NCI-H1694 (cell line): ENCODE measurements at regions not wholly inside any gene's neighbourhood (a gene's known extent, or its start where the extent isn't known, plus 50 kb on each side); places are given as distances from the start of the nearest gene placed in this dataset.
A peak's percentile ranks its signal among the peaks of the same experiment; 100 is the strongest.

ENCODE experiments used
- DNase-seq: peaks from one replicate; lab custom pipeline; 2025; lab: John Stamatoyannopoulos, UW

- no peak for DNase-seq
These were observed 552.6 kb downstream of the GBA3 start for GRCh38 chr4:23245203-23245832.

GRCh38 chr4:23242962-23243361, 550.2 kb downstream of the GBA3 start:
- DNase-seq = no peak

- no peak for DNase-seq
These were observed 548.7 kb downstream of the GBA3 start for GRCh38 chr4:23241408-23241807.

DNA sequence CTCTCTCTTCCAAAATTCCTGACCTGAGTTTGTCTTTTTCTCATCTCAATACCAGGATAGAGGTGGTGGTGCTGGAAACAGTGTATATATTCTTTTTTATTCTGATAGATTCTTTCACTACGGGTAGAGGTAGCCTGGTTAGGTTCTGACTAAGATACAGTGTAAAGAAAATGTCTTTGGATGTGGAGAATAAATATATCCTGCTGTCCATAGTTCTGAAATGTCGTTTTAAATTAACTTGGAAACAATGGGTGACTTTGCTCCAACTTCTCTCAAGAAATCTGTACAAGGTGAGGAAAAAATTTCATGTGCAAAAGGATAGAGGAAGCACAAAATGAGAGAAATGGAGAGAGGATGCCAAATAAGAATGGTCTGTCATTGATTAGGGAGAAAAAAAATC, 546.1 kb downstream of the GBA3 start:
- no peak for DNase-seq

DNA sequence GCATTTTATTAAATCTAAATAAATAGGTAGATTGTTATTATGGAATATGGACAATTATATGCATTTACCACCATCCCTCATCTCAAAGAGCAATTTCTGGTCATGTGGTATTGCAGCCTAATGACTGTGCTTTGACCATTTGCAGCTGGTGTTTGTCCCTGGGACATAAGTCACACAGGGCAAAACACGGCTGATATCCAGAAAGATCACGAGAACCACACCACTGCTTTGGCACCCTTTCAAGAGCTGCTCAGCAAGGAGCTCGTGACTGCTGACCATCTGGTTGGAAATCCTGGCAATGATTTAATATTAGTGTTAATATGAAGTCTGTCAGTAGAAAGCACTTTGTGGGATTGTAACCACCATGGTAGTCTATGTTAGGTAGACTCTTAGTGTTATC, 545.0 kb downstream of the GBA3 start:
- peak; percentile 32 for DNase-seq

DNA sequence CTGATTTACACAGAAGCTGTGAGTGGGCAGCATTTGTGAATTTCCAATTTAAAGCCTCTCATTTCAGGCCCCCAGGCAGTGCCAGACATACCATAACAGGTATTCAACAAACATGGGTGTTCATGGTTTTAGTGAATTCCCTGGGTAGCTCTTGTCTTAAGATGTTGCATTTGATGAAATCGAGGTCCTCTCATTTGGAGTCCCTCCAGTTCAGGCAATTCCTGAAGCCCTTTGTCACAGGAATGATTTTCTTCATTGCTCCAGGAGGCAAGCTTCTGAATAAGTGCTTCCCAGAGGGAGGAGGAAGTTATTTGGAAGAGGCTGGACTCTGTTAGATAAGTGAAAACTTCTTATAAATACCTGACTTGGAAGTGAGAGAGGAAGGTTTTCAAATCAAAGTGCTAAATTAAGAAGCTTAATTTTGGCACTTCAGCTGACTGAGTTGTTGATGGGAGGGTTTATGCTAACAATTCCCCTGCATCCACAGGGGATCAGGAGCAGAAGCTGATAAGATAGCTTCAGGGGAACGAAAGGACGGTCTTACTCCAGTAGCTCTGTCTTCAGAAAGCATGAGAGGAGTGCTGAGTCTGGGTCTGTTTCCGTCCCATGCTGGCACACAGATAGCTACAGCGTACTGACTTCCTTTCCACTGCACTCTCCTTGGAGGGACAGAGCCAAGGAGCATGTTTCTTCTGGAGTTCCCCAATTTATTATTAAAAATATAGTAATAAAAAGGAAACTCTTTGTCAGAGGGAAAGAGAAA, 543.1 kb downstream of the GBA3 start:
- no peak for DNase-seq

DNA sequence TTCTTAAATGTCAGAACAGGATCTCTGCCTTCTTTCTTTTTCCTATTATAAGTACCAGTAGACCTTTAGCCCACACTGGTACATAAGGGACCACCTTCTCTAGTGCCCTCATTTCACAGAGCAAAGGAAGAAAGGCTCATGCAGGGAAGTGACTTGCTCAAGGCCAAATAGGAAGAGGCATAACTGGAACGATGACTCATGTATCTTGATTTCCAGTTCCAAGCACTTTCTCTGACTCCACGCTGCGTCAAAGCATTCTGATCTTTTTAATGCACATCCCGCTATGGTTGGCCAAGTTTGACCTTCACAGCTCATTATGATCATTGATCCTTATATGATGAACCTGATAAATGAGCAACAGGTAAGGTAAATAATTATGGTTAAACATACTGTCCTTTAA, 542.0 kb downstream of the GBA3 start:
- no peak for DNase-seq

- DNase-seq = no peak
These were observed 541.3 kb downstream of the GBA3 start for GRCh38 chr4:23234018-23234417.

DNA sequence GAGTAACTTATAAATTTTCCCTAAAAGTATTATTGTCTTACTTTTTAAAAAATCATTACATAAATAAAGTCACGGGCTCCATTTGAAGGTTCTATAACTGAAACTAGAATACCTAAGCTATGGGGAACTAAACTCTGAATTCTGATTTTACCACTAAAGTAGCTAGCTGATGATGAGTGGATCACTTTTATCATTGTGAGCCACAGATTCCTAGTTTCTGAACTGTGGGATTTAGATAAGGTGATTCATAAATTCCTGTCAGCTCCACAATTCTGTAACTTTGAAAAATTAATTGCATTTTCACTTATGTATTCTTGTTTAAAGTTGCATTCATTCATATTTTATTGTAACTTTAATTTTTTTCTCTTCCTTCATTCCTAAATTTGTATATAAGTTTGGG, 540.9 kb downstream of the GBA3 start:
- DNase-seq = no peak

DNA sequence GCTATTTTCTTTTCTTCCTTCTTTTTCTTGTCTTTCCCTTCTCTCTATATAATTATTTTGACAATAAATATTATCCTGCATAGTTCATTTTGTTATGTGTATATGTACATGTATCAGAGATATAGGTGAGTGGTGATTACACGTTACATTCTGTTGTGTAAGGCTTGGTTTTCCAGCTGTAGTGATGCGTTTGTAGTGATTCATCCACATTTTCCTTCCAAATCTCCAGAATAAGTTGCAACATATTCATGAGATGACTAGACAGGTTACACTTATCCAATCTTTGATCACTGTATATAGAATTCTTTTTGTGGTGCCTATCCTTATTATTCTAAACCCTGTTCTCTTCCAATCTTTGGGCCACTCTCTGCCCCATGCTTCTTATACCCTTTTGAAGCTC, 540.2 kb downstream of the GBA3 start:
- DNase-seq = no peak

DNA sequence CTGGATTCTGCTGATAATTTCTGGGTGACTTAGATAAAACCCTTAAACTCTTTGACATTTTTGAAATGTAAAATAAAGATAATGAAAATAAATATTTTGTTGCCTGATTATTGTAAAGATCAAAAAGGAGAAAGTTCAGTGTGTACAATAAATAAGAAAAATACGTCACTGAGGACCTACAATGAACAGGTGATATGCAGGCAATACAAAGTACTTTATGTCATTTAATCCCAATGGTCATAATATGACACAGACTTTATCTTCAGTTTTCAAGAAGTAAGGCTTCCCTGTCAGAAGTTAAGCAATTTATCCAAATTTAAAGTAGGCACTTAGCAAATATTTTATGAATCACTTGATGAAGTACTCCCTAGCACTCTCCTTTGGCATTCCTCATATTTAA, 532.8 kb downstream of the GBA3 start:
- no peak for DNase-seq

DNA sequence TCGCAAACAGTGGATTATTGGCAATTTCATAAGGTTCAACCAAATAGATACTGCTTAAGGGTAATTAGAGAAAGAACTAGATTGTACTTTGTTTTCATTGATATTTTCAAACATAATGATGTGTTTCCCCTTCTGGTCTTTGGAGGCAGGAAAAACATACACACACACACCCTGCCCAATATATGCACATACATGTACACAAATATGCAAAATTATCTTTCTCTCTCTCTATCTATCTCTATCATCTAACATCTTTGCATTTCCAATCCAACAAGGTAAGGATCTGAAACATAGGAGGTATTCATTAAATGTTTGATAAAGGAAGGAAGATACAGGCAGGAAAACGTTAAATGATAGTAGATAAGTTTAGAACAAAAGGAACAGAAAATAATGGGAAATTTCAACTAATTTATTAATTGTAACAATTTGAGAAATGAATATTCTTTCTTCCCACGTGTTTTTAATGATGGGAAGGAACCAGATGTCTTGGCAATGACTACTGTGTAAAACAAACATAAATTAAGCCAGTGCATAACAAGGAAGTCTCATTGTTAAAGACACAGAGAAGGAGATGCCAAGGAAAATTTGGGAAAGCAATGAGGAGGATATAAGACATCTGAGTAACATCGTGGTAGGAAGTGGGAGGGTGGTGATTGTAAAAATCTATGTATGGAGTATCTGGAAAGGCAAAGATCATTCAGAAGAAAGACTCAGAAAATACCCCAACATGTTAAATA, 532.1 kb downstream of the GBA3 start:
- no peak for DNase-seq

- DNase-seq = no peak
These were observed 528.2 kb downstream of the GBA3 start for GRCh38 chr4:23220911-23221310.

GRCh38 chr4:23219779-23220408, 527.2 kb downstream of the GBA3 start:
- no peak for DNase-seq

DNA sequence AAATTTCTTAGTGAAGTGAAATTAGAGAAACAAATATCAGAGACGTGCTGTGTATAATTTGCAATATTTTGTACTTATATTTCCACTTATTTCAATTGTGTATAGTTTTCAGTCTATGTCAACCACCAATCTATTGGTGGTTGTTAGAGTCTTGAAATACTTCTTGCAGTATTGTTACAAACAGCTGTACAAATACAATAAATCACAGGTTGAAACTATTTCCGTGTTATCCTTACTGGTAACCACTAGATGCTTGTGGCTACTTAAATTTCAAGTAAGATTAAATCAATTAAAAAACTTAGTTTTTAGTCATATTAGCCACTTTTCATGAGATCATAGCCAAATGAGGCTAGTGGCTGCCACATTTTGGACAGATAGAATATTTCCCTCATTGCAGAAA, 520.5 kb downstream of the GBA3 start:
- no peak for DNase-seq

GRCh38 chr4:23212558-23212957, 519.8 kb downstream of the GBA3 start:
- no peak for DNase-seq

GRCh38 chr4:23207059-23207458, 514.3 kb downstream of the GBA3 start:
- no peak for DNase-seq

- no peak for DNase-seq
These were observed 510.0 kb downstream of the GBA3 start for GRCh38 chr4:23202712-23203247.

DNA sequence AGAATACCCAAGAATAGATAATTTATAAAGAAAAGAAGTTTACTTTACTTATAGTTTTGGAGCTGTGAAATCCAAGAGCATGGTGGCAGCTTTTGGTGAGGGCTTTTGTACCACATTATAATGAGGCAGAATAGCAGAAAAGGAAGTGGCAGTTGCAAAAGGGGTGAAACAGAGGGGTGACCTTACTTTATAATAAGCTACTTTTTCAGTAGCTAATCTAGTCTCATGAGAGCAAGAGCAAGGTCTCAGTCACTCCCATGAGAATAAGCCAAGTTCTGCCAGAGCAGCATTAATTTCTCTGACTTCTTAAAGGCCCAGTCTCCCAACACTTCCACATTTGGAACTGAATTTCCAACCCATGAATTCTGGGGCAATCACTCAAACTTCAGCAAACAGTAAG, 502.0 kb downstream of the GBA3 start:
- DNase-seq = no peak

DNA sequence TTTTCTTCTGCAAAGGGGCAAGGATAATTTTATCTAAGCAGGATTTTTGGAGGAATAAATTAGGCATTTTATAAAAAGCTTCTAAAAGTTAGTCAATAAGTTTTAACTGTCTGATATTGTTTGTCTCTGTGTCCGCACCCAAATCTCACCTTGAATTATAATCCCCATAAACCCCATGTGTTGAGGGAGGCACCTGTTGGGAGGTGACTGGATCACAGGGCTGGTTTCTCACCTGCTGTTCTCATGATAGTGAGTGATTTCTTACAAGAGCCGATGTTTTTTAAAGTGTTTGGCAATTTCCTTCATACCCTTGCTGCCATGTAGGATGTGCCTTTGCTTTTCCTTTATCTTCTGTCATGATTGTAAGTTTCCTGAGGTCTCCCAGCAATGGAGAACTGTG, 481.4 kb downstream of the GBA3 start:
- no peak for DNase-seq

- DNase-seq = no peak
These were observed 479.2 kb downstream of the GBA3 start for GRCh38 chr4:23171976-23172375.

GRCh38 chr4:23169608-23170311, 477.0 kb downstream of the GBA3 start:
- DNase-seq = no peak
